UCSD-AML1 (cell line): ENCODE measurements at regions not wholly inside any gene's neighbourhood (a gene's known extent, or its start where the extent isn't known, plus 50 kb on each side); places are given as distances from the start of the nearest gene placed in this dataset.

ENCODE experiments used
- DNase-seq: peaks from one replicate; lab custom pipeline; 2025; ENCODE audit not compliant: unreplicated experiment; lab: John Stamatoyannopoulos, UW

DNA sequence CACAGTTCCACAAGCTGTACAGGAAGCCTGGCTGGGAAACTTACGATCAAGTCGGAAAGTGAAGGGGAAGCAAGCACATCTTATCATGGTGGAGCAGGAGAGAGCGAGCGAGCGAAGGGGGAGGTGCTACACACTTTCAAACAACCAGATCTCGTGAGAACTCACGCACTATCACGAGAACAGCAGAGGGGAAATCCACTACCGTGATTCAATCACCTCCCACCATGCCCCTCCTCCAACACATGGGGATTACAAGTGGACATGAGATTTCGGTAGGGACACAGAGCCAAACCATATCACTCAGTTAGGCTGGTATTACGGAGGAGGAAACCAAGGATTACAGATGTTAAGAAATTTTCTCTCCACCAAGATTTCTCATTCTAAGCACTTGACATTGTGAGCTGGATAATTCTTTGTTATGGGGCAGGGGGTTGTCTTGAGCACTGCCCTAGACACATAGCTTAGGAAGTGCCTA is 262.0 kb upstream of the G2E3 start:
- peak; percentile 10 for DNase-seq

DNA sequence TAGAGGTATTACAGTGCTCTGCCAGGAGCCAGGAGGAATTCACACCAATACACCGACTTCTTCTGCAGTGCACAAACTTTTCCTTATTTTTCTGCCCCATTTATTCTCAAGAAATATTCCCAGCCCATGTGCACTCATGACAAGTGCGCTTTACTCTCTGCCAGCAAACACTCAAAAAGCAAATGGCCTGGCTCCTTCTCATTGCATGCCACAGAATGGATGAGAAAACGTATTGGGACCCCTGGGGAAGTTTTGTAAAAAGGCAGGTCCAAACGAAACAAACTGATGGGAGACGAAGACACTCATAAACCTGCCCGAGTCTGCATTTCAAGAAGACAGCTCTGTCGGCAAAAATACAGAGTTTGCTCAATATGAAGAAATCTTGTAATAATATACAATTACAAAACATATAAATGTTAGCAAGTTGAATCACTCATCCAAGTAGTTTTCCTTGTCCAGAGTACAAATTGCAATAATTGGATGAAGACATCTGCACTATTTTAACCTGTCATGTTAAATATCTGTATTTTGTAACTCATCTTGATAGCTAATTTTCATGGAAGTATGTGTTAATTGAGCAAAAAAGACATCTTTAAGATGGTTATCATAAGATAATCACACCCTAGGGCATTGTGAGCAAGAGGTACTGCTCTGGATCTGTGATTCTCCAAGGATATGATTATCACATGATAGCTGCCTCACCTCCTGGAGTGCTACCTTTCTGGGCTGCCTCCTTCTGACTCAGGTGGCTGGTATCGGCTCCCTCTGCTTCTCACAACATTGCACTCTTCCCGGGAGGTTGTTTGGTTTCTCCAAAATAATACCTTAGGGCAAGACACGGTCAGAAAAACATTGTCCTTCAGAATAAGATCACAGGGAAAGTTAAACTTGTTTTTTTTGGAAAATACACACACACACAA is 260.8 kb upstream of the G2E3 start:
- no peak for DNase-seq

DNA sequence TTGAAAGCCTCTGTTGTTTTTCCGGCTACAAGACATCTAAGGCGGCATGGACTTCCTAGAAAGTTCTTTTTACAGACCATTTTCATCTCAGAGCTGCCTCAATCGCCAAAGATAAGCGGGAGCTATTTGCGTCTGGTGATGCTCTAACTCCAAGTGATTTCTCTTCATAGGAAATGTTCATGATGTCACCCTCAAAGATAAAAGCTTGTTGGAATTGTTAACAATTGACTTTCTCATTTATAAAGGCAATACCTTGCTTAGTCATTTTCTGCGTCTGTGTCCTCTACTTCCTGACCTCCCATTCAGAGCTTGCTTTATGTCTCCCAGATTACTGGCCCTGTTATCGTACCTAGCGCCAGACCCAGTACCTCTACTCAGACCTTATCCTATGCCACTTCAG is 259.0 kb upstream of the G2E3 start:
- DNase-seq: no peak

DNA sequence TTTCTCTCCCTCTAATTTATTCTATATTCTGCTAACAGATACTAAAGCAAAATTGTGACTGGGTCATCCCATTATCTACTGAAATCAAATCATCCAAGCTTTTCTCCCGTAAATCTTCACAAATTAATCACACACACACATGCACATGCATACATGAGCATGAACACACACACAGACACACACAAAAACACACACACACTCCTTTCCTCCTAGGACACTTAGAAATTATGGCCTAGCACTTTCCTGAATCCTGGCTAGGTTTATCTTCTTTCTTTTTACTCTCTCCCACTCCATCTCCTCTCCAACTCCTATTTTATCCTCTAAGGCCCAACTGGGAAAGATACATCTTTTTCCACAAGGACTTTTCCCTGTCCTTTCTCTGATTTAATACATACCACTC is 255.6 kb upstream of the G2E3 start:
- no peak for DNase-seq

DNA sequence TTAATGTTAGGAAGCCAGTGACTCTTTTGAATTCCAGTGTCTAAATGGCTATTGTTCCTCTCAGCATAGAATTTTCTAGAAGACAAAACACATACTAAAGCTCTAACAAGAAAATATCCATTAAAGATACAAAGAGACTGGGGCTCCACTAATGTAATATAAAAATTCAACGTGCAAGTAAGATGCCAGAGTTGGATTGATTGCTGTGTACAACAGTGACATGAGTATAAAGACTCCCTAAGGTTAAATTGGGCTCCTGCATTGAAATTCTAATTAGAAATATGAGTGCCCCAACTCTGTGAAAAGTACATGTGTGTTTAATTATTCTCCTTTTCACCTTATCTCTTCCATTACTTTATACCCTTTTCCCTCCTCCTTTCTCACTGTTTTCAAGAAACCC is 253.6 kb upstream of the G2E3 start:
- no peak for DNase-seq

DNA sequence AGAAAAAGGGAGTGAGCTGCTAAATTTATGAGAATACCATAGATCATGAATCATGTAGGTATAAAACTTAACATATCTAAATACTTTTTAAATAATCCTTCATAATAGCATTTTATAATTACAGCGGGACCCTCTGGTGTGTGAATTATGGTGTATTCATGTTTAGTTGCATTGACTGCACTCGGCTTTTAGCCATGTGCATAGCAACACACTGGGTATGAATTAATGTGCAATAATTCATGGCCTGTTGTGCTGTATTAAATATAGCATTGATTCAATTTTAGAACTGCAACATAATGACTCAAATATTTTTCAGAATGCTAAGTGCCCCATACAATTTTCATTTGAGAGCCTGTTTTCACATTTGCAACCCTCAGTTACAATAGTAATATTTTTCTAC is 249.6 kb upstream of the G2E3 start:
- no peak for DNase-seq

DNA sequence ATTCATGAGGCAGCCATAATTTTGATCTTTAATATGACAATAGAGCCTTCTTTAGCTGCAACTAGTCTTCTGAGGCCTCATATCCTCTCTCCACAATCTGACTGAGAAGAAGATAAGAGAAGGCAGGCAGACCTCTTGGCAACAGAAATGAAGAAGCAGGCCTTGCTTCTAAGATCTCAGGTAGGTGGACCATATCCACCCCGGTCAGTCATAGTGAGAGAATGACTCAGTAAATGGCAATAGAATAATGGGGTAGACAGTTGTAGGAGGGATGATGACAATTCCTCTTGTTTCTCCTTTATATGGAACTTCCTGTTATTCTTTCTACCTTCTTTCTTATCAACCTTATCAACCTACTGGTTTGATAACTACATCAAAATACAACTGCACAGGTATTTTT is 246.7 kb upstream of the G2E3 start:
- no peak for DNase-seq

DNA sequence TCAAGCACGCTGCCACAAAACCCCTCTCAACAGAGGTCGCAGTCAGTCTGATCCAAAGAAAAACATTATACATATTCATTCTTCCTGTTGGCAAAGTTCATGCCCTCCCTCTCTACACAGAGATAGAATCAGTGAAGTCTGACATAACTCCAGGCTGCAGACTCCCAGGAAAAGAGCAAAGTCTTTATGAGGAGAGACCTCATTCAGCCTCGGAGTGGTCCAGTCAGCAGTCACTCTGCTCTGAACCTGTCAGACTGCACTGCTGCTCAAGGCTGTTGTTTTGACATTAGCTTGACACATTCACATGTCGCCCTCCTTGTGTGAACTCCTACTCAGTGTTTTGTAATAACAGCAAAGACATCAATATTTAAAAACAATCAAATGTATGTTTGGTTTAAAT is 241.2 kb upstream of the G2E3 start:
- DNase-seq: no peak

DNA sequence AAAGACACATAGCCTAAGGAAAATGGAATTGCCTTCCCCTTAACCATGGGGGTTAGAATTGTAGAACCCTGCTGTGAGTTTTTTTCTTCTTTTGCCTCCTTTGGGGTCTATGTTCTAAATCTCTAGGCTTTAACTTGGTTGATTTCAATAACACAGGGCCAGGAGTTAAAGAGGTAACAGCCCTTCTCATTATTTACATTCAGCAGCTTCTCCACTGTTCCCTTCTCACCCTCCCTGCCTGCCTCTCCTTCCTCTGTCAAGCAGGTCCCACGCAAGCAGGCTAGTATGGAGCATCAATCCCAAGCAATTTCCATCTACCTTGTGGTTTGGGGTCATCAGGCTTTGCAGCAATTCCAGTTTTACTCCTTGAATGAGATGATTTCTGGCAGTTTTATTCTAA is 236.1 kb upstream of the G2E3 start:
- no peak for DNase-seq

DNA sequence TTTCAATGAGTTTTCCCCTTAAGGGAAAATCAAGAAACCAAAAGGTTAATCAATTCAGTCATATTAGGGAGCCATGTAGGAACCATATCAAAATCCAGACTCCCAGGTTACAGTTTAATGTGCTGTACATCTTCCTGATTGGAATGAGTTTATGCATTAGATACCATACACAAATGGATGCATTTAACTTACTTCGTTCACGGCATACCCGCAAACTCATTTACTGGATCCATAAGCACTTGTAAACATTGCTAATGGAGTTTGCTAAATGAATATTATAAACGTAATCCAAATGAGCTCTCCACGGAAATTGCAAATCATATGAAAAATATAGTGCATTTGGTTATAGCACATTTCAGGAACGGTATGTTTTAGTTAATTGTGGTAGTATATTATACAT is 228.9 kb upstream of the G2E3 start:
- no peak for DNase-seq

DNA sequence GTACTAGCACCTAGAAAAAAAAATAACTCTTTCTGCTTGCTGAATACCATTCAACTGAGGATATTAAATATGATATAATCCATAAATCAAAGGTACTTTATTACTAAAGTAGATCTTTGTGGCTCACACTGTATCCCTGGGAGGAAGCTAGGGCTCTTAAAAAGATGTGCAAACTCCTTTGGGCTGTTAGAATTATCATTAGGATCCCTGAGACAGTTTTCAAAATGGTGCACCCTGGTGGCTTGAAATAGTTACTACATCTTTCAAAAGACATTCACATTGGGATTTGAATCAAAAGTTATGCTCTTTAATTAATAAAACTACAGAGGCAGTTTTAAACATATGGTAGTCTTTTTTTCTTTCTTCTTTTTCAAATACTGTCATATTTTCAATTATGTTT is 228.5 kb upstream of the G2E3 start:
- no peak for DNase-seq

DNA sequence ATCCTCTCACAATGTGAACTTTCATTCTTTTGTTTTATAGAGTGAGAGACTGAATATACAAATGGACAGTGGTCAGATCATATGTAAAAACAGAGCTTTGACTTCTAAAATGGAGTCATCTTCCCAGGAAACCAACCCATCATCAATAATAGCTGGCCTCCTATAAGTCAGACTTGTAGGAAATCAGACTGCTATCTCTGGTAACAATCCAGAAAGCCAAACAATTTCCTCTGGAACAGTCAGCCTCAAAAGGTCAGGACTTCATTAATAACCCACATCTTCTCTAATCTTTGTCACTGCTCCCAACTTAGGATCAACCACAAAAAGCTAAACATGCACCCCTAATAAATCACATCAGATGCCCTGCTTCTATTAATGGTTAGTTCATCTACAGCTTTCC is 227.9 kb upstream of the G2E3 start:
- DNase-seq: no peak

DNA sequence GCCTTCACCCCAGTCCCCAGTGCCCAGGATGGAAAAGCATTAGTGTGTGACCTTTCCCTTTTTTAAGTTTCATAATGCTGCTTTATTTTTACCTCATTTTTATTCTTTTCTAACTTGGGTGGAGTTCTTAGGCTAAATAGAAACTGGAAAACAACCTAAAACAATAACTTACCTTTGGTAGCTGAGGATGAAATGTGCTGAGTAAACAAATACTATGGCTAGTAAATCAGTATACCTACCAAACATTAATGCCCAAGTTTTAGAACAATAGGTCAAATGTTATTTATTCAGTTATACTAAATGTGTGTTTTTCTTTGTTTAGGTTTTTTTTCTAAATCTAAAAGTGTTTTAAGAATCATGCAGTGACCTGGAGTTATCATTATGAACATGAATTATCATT is 226.6 kb upstream of the G2E3 start:
- no peak for DNase-seq

DNA sequence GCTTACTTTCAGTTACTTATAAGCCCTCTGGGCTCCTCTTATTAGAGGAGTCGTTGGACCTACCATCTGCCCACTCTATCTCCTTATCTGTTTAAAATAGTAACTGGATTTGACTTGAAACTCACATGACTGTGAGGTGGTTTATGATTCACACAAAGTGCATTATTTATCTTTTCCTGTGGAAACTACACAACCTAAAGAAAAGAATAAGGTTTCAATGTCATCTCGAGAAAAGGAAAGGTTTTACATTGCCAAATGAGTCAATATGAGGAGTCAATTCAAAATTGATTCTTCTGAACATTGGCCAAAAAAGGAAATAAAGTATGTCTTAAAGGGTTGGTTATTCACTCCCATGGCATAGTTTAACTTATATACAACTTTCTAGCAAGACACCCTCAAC is 225.0 kb upstream of the G2E3 start:
- DNase-seq: no peak

DNA sequence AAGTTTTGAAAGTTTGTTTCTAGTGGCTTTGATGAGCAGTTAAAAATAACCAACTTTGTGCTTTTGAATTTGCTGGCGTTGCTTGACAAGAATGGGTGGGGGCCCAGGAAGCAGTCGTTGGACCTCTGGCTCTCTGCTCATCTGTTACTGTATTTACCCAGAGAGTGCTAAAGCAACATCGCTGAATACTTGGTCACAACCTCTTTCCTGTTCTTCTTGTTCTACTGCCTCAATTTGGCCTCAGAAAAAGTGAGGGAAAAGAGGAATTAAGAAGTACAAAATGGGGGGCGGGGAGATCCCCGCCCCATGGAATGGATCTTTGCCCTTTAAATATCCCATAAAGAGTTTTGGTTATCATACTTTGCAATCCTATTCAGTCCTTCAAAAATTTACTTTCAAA is 221.5 kb upstream of the G2E3 start:
- no peak for DNase-seq

DNA sequence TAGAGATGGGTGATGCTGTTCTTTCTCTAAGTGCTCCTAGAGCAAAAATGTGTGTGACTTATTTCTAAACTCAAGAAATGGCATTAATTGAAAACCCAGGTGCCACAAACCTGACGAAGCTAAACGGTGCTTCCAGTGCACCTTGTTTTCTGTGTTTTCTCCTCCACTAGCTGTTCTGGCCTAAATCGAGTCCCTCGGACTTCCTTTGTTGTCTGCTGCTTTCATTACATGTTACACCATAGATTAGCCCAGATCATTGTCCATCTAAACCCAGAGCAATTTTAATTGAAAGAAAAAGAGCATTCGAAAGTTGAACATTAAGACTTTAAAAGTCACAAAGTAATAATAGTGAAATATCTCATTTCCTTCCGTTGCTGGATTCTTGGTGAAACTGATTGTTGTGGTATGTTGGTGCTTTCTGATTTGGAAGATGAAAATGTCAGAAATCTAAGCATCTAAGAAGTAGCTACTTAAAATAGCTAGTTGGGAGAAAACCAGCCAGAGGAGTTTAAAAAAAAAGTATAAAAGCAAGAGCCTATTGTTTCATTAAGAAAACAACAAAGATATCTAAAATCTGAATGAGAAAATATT is 219.6 kb upstream of the G2E3 start:
- DNase-seq: no peak

DNA sequence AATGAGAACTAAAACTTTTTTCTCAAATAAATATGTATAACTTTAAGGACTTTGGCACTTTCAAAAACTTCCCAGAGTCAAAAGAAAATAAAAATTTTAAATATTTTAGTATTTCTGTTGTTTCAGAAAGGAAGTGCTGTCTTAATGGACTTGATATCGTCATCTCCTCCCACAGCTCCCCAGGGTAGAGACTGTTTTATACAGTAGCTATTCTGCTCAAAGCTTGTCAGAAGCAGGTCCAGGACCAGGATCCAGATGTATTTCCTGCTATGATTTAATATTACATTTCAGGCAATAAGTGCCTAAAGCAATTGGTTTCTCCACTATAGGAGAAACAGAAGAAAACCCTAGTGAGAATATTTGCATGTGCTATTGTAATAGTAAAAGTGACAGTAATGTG is 218.5 kb upstream of the G2E3 start:
- DNase-seq: no peak

DNA sequence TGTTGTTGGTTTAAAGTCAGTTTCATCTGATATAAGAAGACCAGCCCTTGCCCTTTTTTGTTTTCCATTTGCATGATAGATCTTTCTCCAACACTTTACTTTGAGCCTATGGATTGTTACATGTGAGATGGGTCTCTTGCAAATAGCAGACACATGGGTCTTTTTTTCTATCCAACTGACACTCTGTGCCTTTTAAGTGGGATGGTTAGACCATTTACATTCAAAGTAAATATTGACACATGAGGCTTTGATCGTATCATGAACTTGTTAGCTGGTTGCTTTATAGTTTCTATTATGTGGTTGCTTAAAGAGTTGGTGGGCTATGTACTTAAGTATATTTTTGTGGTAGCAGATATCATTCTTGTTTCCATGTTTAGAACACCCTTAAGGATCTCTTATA is 213.4 kb upstream of the G2E3 start:
- no peak for DNase-seq

DNA sequence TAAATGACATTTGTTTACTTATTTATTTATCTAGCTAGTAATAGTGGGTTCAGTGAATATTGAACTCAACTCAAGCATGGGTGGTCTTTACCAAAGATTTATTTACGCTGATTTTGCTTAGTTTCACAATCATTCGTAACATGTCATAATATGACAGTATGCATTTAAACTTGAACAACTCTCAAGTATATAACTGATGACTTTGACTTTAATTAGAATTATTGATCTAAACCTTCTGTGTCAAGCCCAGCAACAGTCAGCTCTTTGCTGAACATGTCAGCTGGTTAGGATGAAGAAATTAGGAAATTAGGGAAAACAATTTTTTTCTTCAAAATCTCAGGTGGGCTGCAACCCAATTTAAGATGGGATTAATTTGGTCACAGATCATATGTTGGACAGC is 210.5 kb upstream of the G2E3 start:
- DNase-seq: no peak

DNA sequence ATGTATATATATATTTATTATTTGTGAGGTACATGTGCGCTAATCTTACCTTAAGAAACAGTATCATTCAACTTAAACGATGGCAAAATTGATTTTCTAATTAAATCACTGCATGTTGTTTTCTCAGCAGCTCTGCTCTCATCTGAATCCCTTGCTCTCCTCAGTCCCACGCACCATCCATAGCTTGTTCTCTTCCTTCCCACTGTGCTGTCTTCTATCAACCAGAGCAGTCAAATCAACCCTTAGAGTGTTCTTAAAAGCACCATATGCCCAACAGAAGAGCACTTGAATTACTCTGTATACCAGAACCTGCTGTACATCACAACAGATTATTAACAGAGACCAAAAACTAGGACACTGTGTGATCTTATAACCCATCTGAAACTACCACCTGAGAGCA is 209.4 kb upstream of the G2E3 start:
- DNase-seq: no peak

DNA sequence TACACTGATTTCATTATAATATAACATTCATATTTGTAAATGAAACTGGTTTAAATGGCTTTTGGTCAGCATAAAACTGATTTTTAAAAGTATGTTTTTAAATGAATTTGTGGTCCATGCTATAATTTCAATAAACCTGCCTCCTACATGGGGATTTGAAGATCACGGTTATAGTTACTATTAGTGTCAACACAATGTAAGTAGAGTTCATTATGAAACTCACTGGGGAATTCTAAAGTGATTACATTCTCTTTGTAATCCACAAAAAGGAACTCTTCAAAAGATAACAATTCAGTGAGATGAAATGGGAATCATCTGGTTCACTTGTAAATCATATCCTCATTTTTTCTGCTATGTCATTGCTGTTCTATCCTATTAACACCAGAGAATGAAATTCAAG is 204.5 kb upstream of the G2E3 start:
- DNase-seq: no peak

DNA sequence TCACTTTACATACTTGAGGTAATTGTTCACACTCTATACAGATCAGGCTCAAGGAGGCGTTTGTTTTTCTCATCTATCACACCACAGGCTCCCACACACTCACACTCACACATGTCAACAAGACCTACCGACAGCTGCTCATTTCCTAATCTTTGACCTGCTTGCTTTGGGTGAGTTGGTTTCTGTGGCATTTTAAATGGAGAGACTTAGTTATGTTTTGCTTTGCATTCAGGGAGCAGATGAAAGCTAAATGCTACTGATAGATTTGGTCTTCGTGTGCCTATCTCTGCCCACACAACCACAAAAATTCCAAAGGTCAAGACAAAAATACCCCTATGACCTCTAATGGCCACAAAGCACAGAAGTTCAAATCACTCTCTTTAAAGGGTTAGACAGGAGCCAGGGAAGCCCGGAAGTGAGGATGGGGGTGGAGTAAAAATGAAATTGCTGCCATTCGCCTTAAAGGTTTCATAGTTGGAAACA is 203.5 kb upstream of the G2E3 start:
- no peak for DNase-seq
